LHCN-M2 (cell line): ENCODE measurements at regions not wholly inside any gene's neighbourhood (a gene's known extent, or its start where the extent isn't known, plus 50 kb on each side); places are given as distances from the start of the nearest gene placed in this dataset.
A peak's percentile ranks its signal among the peaks of the same experiment; 100 is the strongest.
"Not testable (repeated sequence)": the region's sequence is repeated elsewhere in the genome, so short reads cannot be mapped to it uniquely, and the experiment has no call there.

Source experiments
- DNase-seq: peaks from one replicate; pipeline ENCODE4 v3.0.0-alpha.2; 2012; ENCODE audit warnings: low read depth

DNA sequence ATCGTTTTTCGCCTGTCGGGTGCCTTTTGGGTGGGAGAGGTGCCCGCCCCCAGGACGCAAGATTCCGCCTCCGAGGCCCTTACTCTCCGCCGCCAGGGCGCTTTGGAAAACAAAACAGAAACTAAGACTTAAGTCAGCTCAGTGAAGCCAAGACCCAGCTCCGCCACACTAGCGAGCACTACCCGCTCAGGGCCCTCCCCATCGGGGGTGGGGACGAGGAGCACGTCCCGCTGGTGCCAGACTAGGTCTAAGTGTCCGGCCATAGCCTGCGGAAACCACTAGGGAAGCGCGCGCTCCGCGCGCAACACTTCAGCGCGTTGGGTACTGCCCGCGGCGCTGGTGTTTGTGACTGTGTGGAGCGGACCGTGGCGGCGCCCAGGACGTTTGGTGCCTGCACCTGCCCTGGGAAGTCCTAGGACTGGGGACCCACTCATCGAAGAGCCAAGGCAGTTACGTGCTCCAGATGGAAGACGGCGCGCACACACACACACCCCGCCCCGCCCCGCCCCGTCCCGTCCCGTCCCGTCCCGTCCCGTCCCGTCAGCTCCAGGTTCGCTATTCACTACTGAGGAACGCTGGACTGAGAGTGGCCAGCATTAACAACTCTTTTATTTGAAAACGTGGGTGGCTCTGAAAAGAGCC, 57.6 kb upstream of the BOLA1 start:
- DNase-seq, result not testable (repeated sequence)

DNA sequence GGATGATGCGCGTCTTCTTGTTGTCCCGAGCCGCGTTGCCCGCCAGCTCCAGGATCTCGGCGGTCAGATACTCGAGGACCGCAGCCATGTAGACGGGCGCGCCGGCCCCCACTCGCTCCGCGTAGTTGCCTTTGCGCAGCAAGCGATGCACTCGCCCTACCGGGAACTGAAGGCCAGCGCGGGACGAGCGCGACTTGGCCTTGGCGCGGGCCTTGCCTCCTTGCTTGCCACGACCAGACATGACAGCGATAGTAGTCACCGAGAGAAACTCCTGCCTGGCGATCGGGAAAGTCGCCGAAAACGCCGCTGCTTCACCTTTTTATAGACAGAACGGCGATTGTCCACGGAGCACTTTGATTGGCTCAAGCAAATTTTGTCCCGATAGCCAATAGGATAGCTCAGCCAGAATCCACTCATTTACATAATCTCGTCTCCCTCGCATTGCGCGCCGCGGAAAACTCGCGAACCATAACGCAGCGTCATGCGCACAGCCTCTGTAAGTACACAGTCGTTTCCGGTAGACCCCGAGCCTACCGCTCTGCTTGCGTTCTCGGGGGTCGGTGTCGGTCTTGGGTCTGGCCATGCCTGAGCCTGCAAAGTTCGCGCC, 56.8 kb upstream of the BOLA1 start:
- not testable (repeated sequence) for DNase-seq

DNA sequence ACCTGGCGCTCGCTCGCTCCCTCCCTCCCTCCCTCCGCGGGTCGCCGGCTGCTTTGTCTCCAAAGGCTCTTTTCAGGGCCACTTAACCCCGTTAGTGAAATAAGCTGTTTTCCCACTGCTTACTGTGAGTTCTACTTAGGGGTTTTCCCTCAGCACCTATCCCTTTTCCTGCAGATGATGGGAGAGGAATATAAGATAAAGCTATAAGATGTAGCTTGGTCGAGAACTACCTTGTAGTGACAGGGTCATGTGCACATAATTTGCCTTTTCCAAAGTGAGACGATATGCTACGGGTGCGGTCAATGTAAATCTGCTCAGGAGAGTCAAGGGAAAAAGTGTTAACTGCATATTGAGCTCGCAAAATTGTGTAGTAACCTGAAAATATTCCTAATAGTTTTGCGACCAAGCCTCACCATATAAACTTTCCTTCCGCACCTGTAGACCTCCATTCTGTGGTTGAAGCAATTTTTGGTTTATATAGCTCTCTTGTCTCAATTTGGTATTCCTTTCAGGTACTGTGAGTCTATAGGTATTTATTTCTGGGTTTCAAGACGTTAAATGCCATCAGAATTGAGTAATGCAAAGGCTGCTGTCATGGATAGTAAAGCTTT, 55.8 kb upstream of the BOLA1 start:
- peak; percentile 2 for DNase-seq

DNA sequence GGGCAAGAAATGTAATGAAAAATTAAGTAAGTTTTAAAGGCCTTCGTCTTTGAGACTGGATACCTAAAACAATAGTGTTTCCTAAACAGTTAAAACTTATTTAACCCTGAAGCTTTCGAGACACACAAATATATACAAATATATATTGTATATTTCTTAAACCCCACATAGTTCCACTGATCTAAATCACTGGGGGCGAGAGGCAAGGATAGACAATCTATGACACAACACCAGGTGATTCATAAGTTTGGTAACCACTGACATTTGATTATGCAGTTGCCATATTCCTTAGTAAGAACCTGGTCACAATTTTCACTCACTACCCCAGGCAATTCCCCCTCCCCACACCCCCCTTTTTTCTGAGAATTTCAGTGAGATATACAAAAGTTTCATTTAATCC, 55.3 kb upstream of the BOLA1 start:
- peak; percentile 63 for DNase-seq

DNA sequence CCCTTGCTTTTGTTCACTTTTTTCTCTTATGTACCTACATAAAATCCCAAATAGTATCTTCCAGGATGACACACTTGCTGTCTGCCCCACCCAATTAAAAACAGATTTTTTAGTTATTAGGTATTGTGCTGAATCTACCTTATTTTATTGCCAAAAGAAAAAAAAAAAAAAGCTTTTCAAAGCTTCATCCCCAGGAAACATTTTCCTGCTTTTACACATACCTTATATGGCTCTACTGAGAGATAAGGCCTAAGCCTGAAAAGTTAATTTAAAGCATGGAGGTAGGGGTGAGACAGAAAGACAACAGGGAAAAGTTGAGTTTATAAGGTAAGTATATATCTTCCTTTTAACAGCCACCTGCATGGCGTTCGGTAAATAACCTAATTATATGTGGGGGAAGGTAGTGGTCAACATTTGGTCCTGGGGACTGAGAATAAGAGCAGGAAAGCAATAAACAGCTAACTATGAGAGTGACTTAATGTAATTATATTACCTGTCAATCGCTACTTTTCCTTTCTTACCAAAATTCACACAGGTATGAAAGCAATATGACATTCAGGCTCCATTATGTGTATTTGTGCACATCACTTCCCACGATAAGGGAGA, 54.6 kb upstream of the BOLA1 start:
- no peak for DNase-seq

DNA sequence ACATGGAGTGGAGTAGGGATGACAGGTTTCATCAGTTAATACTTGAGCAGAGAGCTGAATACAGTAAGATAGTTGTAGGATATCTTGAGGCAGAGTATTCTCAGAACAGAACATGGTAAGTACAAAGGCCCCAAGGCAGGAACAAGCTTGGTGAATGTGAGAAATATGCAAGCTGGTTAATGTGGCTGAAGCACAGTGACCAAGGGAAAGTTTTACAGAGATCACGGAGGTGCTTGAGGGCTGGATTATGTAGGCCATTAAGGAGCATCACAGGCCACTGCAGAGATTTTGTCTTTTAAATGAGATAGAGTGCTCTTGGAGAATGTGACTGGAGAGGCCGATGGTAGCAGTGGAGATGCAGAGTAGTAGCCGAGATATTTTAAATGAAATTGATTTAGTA, 54.0 kb upstream of the BOLA1 start:
- peak; percentile 0 for DNase-seq

DNA sequence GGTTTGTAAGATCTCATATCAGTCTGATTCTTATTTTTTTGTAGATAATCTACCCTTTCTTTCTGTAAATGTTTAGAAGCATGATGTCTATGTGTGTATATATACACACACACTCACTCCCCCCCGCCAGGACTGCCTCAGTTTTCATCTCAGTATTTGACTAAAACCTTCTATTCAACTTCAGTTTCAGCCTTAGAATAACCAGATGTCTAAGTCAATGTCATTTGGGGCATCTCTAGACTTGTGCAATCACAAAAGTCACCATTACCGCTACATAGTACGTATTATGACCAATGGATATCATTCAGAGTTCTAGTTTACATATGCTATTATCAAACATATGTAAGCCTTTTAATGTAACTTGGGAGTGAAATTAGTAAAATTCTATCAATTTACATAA, 53.3 kb upstream of the BOLA1 start:
- DNase-seq, result peak; percentile 0

DNA sequence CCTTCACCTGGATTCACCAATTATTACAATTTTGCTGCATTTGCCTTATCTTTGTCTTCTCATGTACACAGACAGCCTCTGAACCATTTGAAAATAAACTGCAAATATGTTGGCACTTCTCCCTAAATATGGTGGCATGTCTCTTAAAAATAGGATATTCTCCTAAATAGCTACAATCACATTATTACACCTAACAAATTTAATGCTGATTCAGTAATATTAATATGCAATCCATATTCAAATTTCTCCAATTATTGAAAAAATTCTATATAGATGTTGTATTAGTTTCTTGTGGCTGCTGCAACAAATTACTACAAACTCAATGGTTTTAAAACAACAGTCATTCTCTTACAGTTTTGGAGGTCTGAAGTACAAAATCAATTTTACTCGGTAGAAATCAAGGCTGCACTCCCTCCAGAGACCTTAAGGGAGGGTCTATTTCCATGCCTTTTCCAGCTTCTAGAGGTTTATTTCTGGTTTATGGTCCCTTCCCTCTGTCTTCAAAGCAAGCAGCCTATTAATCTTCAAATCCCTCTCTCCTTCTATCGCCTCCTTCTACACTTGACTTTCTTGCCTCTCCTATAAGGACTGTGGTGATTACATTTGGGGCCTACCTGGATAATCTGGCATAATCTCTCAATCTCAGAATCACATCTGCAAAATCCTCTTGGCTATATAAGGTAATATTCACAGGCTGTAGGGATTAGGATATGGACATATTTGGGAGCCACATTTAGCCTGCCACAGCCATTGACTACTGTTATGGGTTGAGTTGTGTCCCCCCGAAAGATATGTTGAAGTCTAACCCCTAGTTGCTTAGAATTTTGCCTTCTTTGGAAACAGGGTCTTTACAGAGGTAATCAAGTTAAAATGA, 52.5 kb upstream of the BOLA1 start:
- no peak for DNase-seq

DNA sequence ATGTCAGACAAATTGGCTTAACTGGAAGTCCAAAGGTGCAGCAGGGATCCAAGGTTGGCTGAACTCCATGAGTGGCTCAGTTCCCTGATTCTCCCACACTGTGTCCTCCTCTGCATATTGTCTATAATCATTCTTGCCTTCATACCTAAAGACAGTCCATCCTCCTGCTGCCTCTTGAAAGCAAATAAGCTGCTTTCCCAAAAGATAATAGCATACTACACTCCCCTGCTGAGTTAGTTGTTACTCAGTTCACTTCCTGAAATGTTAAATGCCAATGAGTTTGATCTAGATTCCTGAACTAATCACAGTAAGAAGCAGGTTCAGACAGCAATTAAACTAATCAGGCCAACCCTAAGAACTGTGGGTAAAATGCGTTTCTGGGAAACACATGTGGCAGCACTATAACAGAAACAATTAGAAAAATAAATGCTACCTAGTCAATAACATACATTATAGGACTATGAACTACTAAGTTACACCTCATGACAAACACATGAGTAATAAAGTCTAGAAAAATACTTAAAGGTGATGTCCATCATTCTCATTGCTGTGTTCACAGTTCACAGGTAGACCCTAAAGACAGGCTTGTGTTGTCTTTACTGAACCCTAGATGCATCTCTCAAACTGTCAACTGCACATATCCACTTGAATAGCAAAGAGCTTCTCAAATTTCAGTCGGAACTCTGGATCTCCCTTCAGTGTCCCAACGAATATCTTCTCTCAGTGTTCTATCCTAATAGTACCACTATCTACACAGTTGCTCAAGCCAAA, 50.8 kb upstream of the BOLA1 start:
- peak; percentile 12 for DNase-seq

DNA sequence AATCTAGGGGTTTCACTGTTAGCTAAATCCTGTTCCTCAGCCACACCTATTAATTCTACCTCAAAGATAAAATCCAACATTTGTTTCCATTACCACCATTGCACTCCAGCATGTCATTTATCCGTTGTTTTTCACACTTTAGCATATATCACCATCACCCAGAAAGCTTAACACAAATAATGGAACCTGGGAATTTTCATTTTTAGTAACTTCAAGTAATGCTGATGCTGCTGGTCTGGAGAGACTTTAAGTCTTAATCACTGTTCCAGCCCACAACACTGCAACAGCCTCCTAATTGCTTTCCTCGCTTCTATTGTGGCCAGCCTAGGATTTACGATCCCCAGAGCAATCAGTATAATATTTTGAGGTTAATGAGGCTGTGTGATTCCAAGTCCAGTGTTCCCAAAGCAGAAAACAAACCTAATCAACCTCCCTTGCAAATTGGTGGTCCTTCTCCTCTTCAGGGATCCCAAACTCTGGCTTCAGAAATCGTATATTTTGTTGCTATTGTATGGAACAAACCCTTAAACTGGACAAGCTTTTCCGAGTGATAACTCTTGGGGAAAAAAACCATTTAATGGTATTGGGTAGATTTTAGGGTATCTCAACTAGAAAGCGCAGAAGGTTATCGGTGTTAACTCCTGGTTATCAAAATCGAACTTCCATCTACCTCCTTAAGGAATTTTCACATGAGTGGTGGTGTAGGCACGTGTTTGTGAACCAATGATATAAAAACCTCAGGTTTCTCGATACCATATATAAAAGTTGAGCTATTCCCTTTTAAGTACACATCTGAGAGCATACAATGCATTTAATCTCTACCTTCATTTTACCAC, 50.0 kb upstream of the BOLA1 start:
- DNase-seq, result peak; percentile 1
